T-helper 1 cell treated with Interleukin-12 subunit alpha and Interleukin-12 subunit beta and Interleukin-4 antibody, amounts not matched to agents 30 ng/mL and 1 ng/mL, for 36 hours (primary cell): ENCODE measurements at regions not wholly inside any gene's neighbourhood (a gene's known extent, or its start where the extent isn't known, plus 50 kb on each side); places are given as distances from the start of the nearest gene placed in this dataset.

ENCODE experiments used
- intact Hi-C: fragments of 100-400 bp; cut with micrococcal nuclease; formaldehyde crosslinking; loops from one replicate; pipeline ENCODE4 v1.15.1; 2024

DNA sequence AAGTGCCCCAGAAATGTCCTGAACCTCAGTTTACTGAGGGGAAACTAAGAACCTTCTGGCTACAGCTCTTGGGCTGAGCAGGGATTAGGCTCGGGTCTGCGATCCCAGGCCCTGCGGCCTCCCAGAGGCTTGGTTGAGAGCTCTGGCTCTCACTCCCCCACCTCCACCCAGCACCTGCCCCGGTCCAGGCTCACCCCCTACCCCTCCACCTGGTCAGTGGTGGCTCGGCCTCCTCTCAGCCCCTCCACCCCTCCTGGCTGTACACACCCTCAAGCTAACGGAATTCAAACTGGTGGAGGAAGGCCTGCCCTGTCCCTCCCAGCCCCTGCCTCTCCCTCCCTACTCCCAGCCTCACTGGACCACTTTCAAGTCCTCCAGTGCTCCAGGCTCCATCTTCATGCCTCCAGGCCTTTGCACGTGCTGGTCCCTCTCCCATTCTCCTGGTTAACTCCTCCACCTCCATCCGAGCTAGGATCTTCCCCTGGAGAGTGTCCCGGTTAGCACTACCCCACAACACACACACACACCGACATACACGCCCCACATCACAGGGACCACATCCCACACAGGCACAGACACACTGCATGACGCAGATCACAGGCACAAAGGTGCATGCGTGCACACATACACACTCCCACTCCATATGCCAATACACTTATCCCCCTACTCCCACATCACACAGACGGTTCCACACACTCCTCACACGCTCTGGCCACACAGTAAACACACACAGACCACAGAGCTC is 130.9 kb downstream of the C9orf50 start:
- intact Hi-C loops: loop anchor here (2.0 kb wide), 2 partner anchors 313 to 379 kb away; partner anchors contain the start of genes CRAT and PTPA

DNA sequence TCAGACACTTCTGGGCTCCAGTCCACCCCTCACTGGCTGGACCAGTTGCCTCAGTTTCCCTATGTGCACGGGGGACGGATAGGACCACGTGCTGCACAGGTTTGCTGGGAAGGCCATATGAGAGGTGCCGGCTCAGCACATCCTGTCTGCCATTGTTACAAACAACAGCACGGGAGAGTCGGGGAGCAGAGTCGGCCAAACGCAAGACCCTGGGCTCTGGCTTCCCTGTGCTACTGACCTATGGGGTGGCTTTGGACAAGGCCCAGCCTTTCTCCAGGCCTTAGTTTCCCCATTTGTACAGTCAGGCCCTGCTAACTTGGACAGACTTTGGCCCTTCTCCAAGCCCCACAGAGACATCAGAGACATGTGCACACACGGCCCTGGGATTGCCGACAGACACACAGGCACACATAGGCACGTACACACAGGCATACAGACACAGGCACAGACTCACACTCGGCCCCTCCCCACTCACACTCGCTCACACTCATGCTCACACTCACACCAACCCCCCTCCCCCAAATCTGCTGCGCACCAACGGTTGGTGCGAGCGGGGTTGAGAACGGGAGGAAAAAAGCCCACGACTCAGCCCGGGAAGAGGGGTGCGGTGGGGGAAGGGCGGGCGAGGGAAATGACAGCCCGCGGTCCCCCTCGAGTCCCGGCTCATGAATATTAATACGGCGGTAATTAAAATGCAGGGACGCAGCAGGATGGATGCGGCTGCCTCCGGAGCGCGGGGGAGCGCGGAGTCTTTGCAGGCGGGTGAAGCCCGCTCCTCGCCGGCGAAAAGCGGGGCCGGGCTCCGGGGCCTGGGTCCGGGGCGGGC is 133.0 kb downstream of the C9orf50 start:
- intact Hi-C loops: loop anchor here (1.0 to 2.0 kb wide), 8 partner anchors 8 to 377 kb away; partner anchors contain the start of genes CRAT and PTPA

DNA sequence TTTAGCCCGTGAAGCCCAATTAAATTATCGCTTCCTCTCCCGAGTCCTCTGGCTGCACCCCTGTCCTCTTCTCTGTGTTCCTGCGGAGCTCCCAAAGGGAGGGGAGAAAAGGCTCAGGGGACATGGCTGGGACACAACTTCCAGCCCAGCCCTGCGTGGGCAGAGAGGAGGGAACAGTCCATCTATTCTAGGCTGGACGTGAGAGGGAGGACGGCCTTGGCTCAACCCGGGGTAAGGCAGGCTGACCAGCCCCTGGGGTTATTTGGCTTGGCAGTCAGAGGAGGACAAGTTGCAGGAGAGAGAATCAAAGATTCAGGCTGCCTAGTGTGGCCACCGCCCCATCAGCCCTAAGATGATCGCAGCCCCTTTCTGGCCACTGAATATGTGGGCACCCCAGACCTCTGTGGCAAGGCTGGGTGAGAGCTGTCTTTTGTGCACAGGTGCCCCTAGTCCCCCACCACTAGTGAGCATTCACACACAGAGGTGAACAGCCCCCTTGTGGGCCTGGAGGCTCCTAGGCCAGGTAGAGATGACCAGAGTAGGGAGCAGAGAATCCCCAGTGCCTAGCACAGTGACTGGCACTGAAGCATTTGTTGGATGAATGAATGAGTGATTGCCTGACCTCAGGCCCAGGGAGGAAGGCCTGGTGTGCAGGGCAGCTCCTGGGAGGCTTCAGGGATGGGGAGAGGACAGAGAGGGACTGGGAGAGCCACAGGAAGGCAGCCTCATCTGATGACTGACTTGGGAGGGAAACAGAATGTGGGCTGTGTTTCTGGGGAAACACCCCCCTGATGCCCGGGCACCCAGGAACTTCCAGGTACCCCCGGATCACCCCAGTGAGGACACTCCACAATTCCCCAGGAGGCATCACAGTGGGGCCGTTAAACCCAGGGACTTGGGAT is 133.9 kb downstream of the C9orf50 start:
- intact Hi-C loops: loop anchor here (2.0 kb wide), 1 partner anchor 94 kb away; no protein-coding TSS in a partner anchor

DNA sequence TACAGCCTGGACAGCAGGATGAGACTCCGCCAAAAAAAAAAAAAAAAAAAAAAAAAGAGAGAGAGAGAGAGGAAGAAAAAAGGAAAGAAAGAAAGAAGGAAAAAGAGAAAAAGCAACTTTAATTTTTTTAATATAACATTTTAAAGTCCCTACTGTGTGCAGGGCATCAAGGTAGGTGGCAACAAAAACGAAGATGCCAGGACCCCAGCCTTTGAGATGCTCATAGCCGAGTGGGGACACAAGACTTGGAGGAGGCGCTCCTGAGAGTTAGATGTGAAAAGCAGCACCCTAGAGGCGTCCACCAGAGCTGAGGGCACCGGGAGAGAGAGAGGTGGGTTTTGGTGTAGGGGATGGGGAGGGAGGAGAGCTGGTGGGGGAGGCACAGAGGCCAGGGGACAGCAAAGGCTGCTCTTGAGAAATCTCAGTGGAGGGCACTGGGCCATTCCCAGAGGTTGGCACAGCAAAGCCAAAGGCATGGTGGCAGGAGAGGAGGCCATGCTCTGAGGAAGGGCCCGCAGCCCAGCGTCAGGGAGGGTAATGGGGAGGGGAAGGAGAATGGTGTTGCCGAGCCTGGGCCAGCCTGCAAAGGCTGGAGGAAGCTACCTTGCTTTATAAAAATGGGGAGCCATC is 135.6 kb downstream of the C9orf50 start:
- intact Hi-C loops: no loop called here

- intact Hi-C loops: no loop called here
Measured at GRCh38 chr9:129484352-129485000, 136.4 kb downstream of the C9orf50 start.

GRCh38 chr9:129483415-129484351 is 137.2 kb downstream of the C9orf50 start:
- intact Hi-C loops: no loop called here

DNA sequence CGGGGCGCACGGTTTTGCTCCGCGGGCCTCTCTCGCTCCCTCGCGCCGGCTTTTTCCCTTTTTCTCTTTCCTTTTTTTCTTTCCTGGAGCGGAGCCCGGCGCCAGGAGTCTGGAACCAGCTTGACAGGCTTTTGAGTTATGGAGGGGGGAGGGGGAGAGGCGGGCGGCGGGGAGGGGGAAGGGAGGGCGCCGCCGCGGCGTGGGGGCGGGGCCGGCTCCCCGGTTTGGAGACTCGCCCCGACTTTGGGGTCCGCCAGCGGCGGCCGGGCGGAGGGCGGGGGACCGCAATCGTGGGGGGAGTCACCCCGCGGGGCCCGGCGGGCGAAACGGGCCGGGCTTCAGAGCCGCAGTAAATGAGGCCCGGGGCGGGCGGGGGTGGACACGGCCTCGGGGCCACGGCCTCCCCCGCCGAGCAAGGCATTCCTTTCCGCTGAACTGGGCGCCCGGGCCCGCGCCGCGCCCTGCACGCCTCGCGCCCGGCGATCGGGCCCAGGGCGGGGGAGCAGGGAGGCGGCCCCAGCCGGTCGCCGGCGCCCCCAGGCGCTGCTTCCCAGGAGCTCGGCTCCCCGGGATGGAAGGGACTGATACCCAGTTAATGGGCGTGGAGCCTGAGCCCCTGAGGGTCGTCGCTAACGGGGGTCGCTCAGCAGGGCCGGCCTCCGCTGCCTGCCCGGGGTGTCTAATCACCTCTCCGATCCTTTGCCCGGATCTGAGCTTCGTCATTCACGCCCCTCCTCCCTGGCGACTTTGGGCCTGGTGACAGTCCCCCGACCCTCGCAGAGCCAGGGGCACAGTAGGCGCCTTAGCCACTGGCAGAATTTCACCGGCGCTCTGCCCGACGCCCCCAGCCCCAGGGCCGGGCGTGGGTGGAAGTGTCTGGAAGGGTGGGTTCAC is 138.1 kb downstream of the C9orf50 start:
- intact Hi-C loops: no loop called here

- intact Hi-C loops: no loop called here
Measured at GRCh38 chr9:129481810-129482511, 138.9 kb downstream of the C9orf50 start.

DNA sequence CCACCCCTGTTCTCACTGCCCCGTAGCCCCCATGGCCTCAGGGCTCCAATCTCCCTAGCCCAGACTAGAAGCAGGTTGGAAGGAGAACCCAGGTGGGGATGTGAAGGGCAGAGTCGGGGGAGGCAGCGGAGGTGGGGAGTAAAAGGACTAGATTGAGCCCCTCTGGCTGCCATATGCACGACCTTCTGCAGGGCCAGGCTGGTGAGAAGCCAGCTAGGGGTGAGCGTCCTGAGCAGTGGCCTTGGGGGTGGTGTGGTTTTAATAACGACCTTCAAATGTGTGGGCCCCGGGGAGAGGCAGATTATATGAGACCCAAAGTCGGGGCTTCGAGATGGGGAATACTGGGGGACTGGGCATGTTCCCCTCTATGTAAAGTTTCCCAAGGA is 139.5 kb downstream of the C9orf50 start:
- intact Hi-C loops: no loop called here

DNA sequence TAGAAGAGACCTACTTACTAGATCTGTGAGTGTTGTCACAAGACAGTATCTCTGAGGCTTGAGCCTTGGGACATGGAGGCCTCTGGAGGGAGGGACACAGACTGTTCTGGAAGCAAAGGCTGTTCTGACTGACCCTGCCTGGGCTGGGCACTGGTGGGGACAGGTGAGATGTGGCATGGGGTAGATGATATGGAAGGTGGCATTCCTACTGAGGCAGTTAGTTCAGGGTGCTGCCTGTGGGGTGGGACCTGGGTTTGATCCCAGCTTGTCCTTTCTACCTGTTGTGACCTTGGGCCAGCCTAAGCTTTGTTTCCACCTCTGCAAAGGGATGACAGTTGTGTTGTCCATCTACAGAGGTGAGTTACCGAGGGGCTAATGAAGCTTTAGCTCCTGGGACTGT is 140.2 kb downstream of the C9orf50 start:
- intact Hi-C loops: no loop called here

DNA sequence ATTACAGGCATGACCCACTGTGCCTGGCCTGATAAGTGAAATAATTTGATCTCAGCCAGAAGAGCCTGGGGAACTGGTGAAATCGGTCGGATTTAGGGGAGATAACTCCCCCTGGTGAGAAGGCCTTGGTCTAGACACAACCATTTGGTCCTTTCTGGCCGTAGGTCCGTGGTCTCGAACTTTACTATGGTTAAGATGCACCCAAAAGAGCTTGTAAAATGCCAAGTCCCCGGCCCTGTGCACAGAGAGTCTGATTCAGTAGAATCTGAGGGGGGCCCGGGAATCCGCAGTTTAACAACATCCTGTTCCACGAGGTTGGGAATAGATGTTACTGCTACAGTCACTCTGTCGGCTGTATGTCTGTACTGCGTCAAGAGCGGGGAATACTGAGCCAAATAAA is 140.7 kb downstream of the C9orf50 start:
- intact Hi-C loops: no loop called here

DNA sequence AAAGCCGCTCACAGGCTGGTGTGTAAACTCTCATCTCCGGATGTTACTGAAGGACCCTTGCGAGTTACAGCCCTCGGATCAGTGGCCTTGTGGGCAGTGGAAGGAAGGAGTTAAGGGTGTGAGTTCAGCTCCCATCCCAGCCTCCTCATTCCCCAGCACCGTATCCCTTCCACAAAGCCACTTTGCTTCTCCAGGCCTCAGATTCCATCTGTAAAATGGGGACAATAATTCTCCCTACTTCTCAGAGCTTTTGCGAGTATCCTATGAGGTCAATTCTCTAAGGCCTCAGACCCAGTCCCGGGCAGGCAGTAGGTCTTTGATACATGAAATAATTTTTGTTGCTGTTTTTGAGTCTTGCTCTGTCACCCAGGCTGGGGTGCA is 141.3 kb downstream of the C9orf50 start:
- intact Hi-C loops: no loop called here

DNA sequence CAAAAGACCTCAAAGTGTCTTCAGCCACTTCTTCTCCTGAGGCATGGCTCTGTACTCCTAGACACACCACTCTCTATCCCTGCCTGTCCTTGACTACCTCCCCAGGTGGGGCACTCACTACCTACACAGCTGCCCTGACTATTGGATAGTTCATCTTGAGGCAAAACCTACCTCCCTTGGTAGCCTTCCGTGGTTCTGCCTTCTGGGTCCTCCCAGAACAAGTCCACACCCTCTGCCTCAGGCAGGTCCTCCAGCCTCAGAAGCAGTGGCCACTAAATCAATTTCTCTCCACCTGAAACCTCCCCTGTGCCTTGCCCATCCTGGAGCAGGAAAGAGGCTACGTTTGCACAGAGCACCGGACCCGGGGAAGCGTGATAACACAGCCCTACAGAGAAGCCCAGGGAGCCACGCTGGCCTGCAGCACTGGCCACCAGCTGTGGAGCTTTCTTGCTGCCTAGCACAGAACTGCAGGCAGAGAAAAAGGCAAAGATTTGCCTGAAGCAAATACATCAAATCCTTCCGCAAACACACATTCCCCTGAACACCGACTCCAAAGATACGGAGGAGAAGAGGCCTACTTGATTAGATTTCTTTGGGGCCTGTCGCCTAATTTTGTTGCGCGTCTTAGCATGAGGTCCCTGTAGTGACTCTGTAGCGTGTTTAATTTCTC is 141.8 kb downstream of the C9orf50 start:
- intact Hi-C loops: no loop called here

- intact Hi-C loops: no loop called here
Measured at GRCh38 chr9:129478461-129478860, 142.4 kb downstream of the C9orf50 start.

DNA sequence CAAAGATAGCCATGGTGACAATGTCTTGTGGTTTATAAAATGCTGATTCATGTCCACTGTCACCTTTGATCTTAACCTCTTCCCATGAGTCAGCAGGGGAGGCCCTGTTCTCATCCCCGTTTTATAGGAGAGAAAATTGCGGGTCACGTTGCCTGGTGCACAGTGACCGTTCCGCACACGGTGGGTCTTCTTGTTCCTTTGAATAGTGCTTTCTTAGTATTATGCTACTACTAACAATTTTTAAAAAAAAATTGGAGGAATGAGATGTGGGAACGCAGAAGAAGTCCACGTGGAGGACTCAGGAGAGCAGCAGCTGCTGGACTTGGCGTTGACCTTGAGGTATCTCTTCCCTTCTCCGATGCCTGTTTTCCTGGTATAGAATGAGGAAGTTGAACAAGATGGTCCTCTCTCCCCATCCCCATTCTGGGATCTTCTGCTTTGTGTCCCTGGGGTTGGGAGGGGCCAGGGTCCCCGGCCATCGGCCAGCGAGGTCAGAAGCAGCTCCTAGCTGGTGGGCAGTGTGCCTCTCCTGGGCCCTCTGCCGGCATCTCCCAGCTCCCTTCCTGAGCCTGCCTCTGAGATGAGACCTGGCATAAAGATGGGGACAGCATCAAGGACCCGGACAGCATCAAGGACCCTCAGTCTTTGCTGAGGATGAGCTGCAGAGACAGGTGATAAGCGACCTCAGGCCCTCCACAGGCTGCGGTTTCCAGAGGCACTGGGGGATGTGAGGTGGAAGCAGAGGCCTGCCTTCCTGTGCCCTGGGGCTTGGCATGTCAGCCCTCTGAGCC is 143.9 kb downstream of the C9orf50 start:
- intact Hi-C loops: no loop called here

GRCh38 chr9:129474740-129475404 is 146.0 kb downstream of the C9orf50 start:
- intact Hi-C loops: no loop called here
